K562 (cell line): ENCODE measurements at regions not wholly inside any gene's neighbourhood (a gene's known extent, or its start where the extent isn't known, plus 50 kb on each side); places are given as distances from the start of the nearest gene placed in this dataset.
A peak's percentile ranks its signal among the peaks of the same experiment; 100 is the strongest.

Source experiments
- ATAC-seq: fragments of 200-7000 bp; cut with Tn5 transposase; 3 replicates; pipeline ENCODE4 v1.9.1; 2020; ENCODE audit warnings: moderate library complexity
- BruUV-seq: library from RNA; stranded (reverse); fragments of 400-500 nt; replicated peaks from 2 replicates; lab custom pipeline; 2021; lab: Mats Ljungman, UMichigan
- CTCF ChIA-PET: fragments of 300-600 bp; formaldehyde crosslinking; extraction: SDS; loops from one replicate; lab custom pipeline; 2021; ENCODE audit warnings: low intra/inter-chr PET ratio; lab: Yijun Ruan, JAX
- POLR2A ChIA-PET: fragments of 300-600, 350-650 bp; sonication (Branson Sonifier 250); formaldehyde crosslinking; extraction: SDS; loops from one replicate; lab custom pipeline; 2021; ENCODE audit warnings: antibody characterized with exemption, inconsistent platforms; lab: Yijun Ruan, JAX
- DNase-seq, 4 experiments: peaks; one replicate each; pipeline versions ENCODE4 v3.0.0 to v3.0.0-alpha.2; 2011 to 2018; ENCODE audit warnings: low spot score in 3 of 4, mixed read lengths in 3 of 4; ENCODE audit errors: extremely low read depth in 1 of 4
- FAIRE-seq: peaks from 2 replicates; lab custom pipeline; 2011; peaks lifted over from hg19 to GRCh38; lab: Jason Lieb, UNC
- H2AFZ ChIP-seq: 2 replicates; pipeline ENCODE4 v1.6.0; 2011; ENCODE audit warnings: low read depth, low read length, control low read depth, inconsistent platforms
- H3K27ac ChIP-seq: fragments of 200-600 bp; 3 replicates; pipeline ENCODE4 v1.8.0; 2011; ENCODE audit warnings: low read depth, mild to moderate bottlenecking, control low read depth, inconsistent platforms, low read length, moderate library complexity, mixed read lengths; ENCODE audit errors: extremely low read depth
- H3K27me3 ChIP-seq, 2 experiments: fragments of 300-600 bp in 1 of 2; 2 replicates in 1 of 2; 3 replicates in 1 of 2; pipeline versions ENCODE4 v1.6.0 to v1.8.0; 2011; ENCODE audit warnings: inconsistent platforms in 2 of 2, low read length in 2 of 2, mild to moderate bottlenecking in 1 of 2, mixed read lengths in 1 of 2, moderate library complexity in 1 of 2; ENCODE audit not compliant: control insufficient read depth in 2 of 2, insufficient read depth in 2 of 2
- H3K36me3 ChIP-seq: fragments of 300-600 bp; 3 replicates; pipeline ENCODE4 v1.8.0; 2011; ENCODE audit warnings: mild to moderate bottlenecking, low read length, inconsistent platforms; ENCODE audit not compliant: control insufficient read depth, insufficient read depth
- H3K4me1 ChIP-seq, 2 experiments: fragments of 200-600 bp in 1 of 2; replicated peaks in 1 of 2; 2 replicates in 1 of 2; 3 replicates in 1 of 2; pipeline versions ENCODE4 v1.5.1 to v1.8.0; 2011; ENCODE audit warnings: inconsistent platforms in 2 of 2, low read length in 2 of 2, mild to moderate bottlenecking in 1 of 2, mixed read lengths in 1 of 2, moderate library complexity in 1 of 2; ENCODE audit not compliant: control insufficient read depth in 2 of 2, insufficient read depth in 2 of 2
- H3K4me2 ChIP-seq: 2 replicates; pipeline ENCODE4 v1.6.1; 2011; ENCODE audit warnings: low read length, control low read depth, inconsistent platforms, mixed read lengths; ENCODE audit not compliant: insufficient read depth
- H3K4me3 ChIP-seq: fragments of 200-600 bp; sonication (generic), shearing (Covaris generic); 2 replicates; pipeline ENCODE4 v1.5.1; 2016; ENCODE audit warnings: control low read depth, inconsistent platforms
- H3K79me2 ChIP-seq: fragments of 200-600 bp; 3 replicates; pipeline ENCODE4 v1.8.0; 2011; ENCODE audit warnings: low read length, inconsistent platforms; ENCODE audit not compliant: control insufficient read depth, insufficient read depth
- H3K9ac ChIP-seq, 2 experiments: 2 replicates each; pipeline versions ENCODE4 v1.6.0 to v1.6.1; 2011; ENCODE audit warnings: low read depth in 2 of 2, low read length in 2 of 2, control low read depth in 1 of 2, inconsistent platforms in 1 of 2, mild to moderate bottlenecking in 1 of 2, mixed read lengths in 1 of 2; ENCODE audit not compliant: insufficient read depth in 1 of 2
- H3K9me1 ChIP-seq: one replicate; pipeline ENCODE4 v1.6.0; 2011; ENCODE audit warnings: inconsistent platforms, mild to moderate bottlenecking, low read length, moderate library complexity; ENCODE audit not compliant: control insufficient read depth, insufficient read depth
- H3K9me3 ChIP-seq: replicated peaks from 2 replicates; pipeline ENCODE4 v1.5.1; 2011; ENCODE audit warnings: low read depth, low read length, inconsistent platforms; ENCODE audit not compliant: control insufficient read depth, insufficient read depth
- H4K20me1 ChIP-seq: replicated peaks from 2 replicates; pipeline ENCODE4 v1.6.1; 2011; ENCODE audit warnings: low read length, inconsistent platforms, mixed read lengths; ENCODE audit not compliant: control insufficient read depth, insufficient read depth
- CEBPB ChIP-seq: fragments of 450-650 bp; IDR thresholded peaks from 2 replicates; pipeline ENCODE4 v1.6.1; 2016; ENCODE audit warnings: missing genetic modification characterization, missing compliant biosample characterization
- HDAC6 ChIP-seq: IDR thresholded peaks from 2 replicates; pipeline ENCODE4 v1.6.1; 2012; ENCODE audit warnings: low read depth, mild to moderate bottlenecking, control low read depth, inconsistent platforms, low read length, moderate library complexity
- KLF13 ChIP-seq: fragments of 450-650 bp; IDR thresholded peaks from 2 replicates; pipeline ENCODE4 v1.6.1; 2016; ENCODE audit warnings: missing genetic modification characterization, low read depth, mild to moderate bottlenecking, missing compliant biosample characterization, moderate library complexity, borderline replicate concordance
- MTA1 ChIP-seq: fragments of 450-650 bp; IDR thresholded peaks from 2 replicates; pipeline ENCODE4 v1.6.1; 2017; ENCODE audit warnings: borderline replicate concordance
- SAFB ChIP-seq: fragments of 200-400 bp; formaldehyde crosslinking; IDR thresholded peaks from 2 replicates; pipeline ENCODE4 v1.6.1; 2017; ENCODE audit warnings: low read depth, low read length, borderline replicate concordance
- TAF9B ChIP-seq: fragments of 450-650 bp; IDR thresholded peaks from 2 replicates; pipeline ENCODE4 v1.6.1; 2018; ENCODE audit warnings: mild to moderate bottlenecking; ENCODE audit not compliant: partially characterized antibody
- U2AF1 ChIP-seq: fragments of 200-400 bp; formaldehyde crosslinking; optimal IDR thresholded peaks from 2 replicates; pipeline ENCODE3; 2017; ENCODE audit warnings: mild to moderate bottlenecking, low read depth, low read length, moderate library complexity
- WGBS: fragments of 100-300 bp; shearing (Covaris generic); methylation state at CpG from one replicate; pipeline ENCODE4 v1.1.6; 2016; ENCODE audit warnings: low coverage, mixed read lengths; ENCODE audit not compliant: insufficient coverage; ENCODE audit errors: missing lambda C conversion rate; 5-methylcytosine and 5-hydroxymethylcytosine counted together
- in situ Hi-C: fragments of 300-500 bp; cut with MboI; formaldehyde crosslinking; loops from 4 replicates; pipeline ENCODE4 v1.15.0; 2018; ENCODE audit warnings: inconsistent platforms, mixed read lengths
- intact Hi-C: fragments of 100-400 bp; cut with micrococcal nuclease; formaldehyde crosslinking; loops from 2 replicates; pipeline ENCODE4 v1.14.2; 2022
- TF ChIP-seq, protein P1 (sequence below): sonication (generic); formaldehyde crosslinking; IDR thresholded peaks from 2 replicates; pipeline ENCODE4 v1.8.0; 2022; ENCODE audit warnings: mild to moderate bottlenecking, missing genetic modification reagents
- TF ChIP-seq, protein P2 (sequence below): IDR thresholded peaks from 2 replicates; pipeline ENCODE4 v1.6.1; 2016; ENCODE audit warnings: missing genetic modification characterization, missing compliant biosample characterization
- TF ChIP-seq, protein P3 (sequence below): fragments of 450-650 bp; IDR thresholded peaks from 2 replicates; pipeline ENCODE4 v1.6.1; 2016; ENCODE audit warnings: low read depth
- TF ChIP-seq, protein P4 (sequence below): fragments of 450-650 bp; IDR thresholded peaks from 2 replicates; pipeline ENCODE4 v1.6.1; 2016; ENCODE audit warnings: missing biosample characterization, missing genetic modification characterization

DNA sequence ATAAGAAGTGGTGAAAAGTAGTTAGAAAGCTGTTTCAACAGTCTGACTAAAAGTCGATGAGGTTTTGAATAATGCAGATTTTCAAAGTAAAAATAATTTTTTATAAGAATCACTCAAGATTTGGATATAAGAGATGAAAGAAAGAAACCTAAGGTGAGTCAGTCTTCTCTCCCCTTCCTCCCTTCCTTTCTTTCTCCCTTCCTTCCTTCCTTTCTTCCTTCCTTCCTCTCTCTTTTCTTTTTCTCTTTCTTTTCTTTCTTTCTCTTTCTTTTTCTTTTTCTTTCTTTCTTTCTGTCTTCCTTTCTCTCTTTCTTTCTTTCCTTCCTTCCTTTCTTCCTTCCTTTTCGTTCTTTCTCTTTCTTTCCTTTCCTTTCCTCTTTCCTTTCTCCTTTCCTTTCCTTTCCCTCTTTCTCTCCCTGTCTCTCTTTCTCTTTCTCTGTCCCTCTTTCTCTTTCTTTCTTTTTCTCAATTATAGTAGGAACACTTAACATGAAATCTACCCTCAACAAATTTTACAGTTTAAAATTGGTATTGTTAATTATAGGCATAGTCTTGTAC, 308.6 kb downstream of the ARL4A start:
- no peak overlapping the region for H2AFZ ChIP-seq
- 4% methylated on average over 2 of the region's 2 CpGs for WGBS
- TF ChIP-seq MTA1 (0 out of 2 replicates have a peak, but pooled peaks have one; percentile 44), SAFB (no peak), TAF9B (no peak), HDAC6 (no peak), CEBPB (tag) (no peak), U2AF1 (peak; percentile 72), KLF13 (tag) (no peak)
- TF ChIP-seq, protein P1, sequence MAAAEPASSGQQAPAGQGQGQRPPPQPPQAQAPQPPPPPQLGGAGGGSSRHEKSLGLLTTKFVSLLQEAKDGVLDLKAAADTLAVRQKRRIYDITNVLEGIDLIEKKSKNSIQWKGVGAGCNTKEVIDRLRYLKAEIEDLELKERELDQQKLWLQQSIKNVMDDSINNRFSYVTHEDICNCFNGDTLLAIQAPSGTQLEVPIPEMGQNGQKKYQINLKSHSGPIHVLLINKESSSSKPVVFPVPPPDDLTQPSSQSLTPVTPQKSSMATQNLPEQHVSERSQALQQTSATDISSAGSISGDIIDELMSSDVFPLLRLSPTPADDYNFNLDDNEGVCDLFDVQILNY: no peak
- TF ChIP-seq, protein P2, sequence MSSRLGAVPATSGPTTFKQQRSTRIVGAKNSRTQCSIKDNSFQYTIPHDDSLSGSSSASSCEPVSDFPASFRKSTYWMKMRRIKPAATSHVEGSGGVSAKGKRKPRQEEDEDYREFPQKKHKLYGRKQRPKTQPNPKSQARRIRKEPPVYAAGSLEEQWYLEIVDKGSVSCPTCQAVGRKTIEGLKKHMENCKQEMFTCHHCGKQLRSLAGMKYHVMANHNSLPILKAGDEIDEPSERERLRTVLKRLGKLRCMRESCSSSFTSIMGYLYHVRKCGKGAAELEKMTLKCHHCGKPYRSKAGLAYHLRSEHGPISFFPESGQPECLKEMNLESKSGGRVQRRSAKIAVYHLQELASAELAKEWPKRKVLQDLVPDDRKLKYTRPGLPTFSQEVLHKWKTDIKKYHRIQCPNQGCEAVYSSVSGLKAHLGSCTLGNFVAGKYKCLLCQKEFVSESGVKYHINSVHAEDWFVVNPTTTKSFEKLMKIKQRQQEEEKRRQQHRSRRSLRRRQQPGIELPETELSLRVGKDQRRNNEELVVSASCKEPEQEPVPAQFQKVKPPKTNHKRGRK (tag): peak; percentile 95
- TF ChIP-seq, protein P3, sequence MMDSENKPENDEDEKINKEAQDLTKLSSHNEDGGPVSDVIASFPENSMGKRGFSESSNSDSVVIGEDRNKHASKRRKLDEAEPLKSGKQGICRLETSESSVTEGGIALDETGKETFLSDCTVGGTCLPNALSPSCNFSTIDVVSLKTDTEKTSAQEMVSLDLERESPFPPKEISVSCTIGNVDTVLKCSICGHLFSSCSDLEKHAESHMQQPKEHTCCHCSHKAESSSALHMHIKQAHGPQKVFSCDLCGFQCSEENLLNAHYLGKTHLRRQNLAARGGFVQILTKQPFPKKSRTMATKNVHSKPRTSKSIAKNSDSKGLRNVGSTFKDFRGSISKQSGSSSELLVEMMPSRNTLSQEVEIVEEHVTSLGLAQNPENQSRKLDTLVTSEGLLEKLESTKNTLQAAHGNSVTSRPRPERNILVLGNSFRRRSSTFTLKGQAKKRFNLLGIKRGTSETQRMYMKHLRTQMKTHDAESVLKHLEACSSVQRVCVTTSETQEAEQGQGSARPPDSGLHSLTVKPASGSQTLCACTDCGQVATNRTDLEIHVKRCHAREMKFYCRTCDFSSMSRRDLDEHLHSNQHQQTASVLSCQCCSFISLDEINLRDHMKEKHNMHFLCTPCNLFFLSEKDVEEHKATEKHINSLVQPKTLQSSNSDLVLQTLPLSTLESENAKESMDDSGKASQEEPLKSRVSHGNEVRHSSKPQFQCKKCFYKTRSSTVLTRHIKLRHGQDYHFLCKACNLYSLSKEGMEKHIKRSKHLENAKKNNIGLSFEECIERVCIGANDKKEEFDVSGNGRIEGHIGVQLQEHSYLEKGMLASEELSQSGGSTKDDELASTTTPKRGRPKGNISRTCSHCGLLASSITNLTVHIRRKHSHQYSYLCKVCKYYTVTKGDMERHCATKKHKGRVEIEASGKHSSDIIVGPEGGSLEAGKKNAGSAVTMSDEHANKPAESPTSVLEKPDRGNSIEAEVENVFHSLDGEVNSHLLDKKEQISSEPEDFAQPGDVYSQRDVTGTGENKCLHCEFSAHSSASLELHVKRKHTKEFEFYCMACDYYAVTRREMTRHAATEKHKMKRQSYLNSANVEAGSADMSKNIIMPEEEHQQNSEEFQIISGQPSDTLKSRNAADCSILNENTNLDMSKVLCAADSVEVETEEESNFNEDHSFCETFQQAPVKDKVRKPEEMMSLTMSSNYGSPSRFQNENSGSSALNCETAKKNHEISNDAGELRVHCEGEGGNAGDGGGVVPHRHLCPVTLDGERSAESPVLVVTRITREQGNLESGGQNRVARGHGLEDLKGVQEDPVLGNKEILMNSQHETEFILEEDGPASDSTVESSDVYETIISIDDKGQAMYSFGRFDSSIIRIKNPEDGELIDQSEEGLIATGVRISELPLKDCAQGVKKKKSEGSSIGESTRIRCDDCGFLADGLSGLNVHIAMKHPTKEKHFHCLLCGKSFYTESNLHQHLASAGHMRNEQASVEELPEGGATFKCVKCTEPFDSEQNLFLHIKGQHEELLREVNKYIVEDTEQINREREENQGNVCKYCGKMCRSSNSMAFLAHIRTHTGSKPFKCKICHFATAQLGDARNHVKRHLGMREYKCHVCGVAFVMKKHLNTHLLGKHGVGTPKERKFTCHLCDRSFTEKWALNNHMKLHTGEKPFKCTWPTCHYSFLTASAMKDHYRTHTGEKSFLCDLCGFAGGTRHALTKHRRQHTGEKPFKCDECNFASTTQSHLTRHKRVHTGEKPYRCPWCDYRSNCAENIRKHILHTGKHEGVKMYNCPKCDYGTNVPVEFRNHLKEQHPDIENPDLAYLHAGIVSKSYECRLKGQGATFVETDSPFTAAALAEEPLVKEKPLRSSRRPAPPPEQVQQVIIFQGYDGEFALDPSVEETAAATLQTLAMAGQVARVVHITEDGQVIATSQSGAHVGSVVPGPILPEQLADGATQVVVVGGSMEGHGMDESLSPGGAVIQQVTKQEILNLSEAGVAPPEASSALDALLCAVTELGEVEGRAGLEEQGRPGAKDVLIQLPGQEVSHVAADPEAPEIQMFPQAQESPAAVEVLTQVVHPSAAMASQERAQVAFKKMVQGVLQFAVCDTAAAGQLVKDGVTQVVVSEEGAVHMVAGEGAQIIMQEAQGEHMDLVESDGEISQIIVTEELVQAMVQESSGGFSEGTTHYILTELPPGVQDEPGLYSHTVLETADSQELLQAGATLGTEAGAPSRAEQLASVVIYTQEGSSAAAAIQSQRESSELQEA: peak; percentile 42; the same call in 1 of the 2 replicates
- TF ChIP-seq, protein P4, sequence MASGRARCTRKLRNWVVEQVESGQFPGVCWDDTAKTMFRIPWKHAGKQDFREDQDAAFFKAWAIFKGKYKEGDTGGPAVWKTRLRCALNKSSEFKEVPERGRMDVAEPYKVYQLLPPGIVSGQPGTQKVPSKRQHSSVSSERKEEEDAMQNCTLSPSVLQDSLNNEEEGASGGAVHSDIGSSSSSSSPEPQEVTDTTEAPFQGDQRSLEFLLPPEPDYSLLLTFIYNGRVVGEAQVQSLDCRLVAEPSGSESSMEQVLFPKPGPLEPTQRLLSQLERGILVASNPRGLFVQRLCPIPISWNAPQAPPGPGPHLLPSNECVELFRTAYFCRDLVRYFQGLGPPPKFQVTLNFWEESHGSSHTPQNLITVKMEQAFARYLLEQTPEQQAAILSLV (tag): no peak

More for the DNA sequence above, 308.6 kb downstream of the ARL4A start:
- DNase-seq: no peak
- H3K4me1 ChIP-seq: no peaks in the 10 kb centered on the region
- no peaks in the 10 kb centered on the region for H3K9me1 ChIP-seq
- FAIRE-seq: no peak
- H3K9ac ChIP-seq: no peak overlapping the region
- in situ Hi-C loops: no loop called here
- H3K27ac ChIP-seq: no peak overlapping the region
- CTCF ChIA-PET: no interaction called here
- POLR2A ChIA-PET: no interaction called here
- no peak for ATAC-seq
- no peaks in the 10 kb centered on the region for H3K9me3 ChIP-seq
- H4K20me1 ChIP-seq: no peaks in the 10 kb centered on the region
- H3K79me2 ChIP-seq: no peaks in the 10 kb centered on the region
- no peak overlapping the region for H3K4me2 ChIP-seq
- no peak overlapping the region for H3K4me3 ChIP-seq
- BruUV-seq: no TSS peak
- intact Hi-C loops: no loop called here
- H3K36me3 ChIP-seq: no peaks in the 10 kb centered on the region
- no peaks in the 10 kb centered on the region for H3K27me3 ChIP-seq
